ENCODE measurements at regions not wholly inside any gene's neighbourhood (a gene's known extent, or its start where the extent isn't known, plus 50 kb on each side); places are given as distances from the start of the nearest gene placed in this dataset.

GRCh38 chr5:124546643-124547042 is 199.8 kb downstream of the ZNF608 start:
- no TSS peak for BruUV-seq (replicated peaks)
- ChIA-PET CTCF (no interaction called here), POLR2A (ENCODE audit: low non-redundant PET) (interaction anchor here (0.6 kb wide), 1 partner anchor 206 kb away, joined by 3 read pairs; no protein-coding TSS in a partner anchor)
- Histone ChIP-seq H3K4me3 (ENCODE audit: low read depth, low read length, poor library complexity, severe bottlenecking) (no peak overlapping the region), H3K36me3 (ENCODE audit: insufficient read depth, low read length, poor library complexity, severe bottlenecking) (no peaks in the 10 kb centered on the region), H3K4me1 (ENCODE audit: insufficient read depth, low read length, poor library complexity, severe bottlenecking) (no peaks in the 10 kb centered on the region), H3K9me3 (ENCODE audit: low read depth, low read length, poor library complexity, severe bottlenecking) (no peaks in the 10 kb centered on the region), H3K27ac (ENCODE audit: low read depth, low read length, poor library complexity, severe bottlenecking) (no peak overlapping the region), H3K27me3 (replicated peaks; ENCODE audit: insufficient read depth, low read depth, low read length, poor library complexity) (no peaks in the 10 kb centered on the region)
- intact Hi-C loops (cut with micrococcal nuclease; ENCODE audit: unreplicated experiment) = no loop called here
- TF ChIP-seq EZH2 (IDR thresholded peaks at IDR 0.05; ENCODE audit: borderline replicate concordance, low read depth, low read length, poor library complexity, severe bottlenecking) = no peak
- TF ChIP-seq CTCF (conservative IDR thresholded peaks at IDR 0.05; ENCODE audit: low read depth, low read length) = no peak
- peak; percentile 7 for DNase-seq (ENCODE audit: low spot score)

DNA sequence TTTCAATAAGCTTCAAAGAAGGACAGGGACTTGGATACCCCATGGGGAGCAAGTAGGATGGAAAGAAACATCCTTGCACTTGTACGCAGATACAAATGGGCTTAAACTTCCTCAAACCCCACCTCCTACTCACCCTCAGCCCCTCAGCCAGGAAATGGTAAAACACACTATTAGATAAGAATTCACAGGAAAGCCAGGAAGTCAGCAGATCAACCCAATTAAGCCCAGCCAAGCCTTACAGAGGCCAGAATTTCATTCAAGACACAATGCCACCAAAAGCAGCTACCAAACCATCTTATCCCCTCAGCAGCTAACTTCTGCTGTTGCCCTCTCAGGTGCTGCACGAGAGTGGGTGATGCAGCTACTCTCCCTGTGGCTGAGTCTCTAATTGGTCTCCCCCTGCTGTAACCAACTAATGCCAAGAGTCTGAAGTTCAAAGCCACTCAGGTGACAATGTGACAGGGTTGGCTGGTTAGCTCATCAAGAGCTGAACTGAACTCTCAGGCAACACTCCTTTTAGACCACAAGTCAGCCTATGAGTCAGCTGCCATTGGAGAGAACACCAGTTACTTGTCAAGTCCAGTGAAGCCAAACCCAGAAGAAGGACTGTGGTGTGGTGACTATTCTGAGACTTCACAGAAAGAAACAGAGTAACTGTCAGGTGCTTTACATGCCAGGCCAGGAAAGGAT is 201.9 kb downstream of the ZNF608 start:
- Histone ChIP-seq H3K27me3 (replicated peaks; ENCODE audit: insufficient read depth, low read depth, low read length, poor library complexity) (no peaks in the 10 kb centered on the region), H3K4me3 (ENCODE audit: low read depth, low read length, poor library complexity, severe bottlenecking) (no peak overlapping the region), H3K4me1 (ENCODE audit: insufficient read depth, low read length, poor library complexity, severe bottlenecking) (no peaks in the 10 kb centered on the region), H3K27ac (ENCODE audit: low read depth, low read length, poor library complexity, severe bottlenecking) (no peak overlapping the region), H3K9me3 (ENCODE audit: low read depth, low read length, poor library complexity, severe bottlenecking) (no peaks in the 10 kb centered on the region), H3K36me3 (ENCODE audit: insufficient read depth, low read length, poor library complexity, severe bottlenecking) (no peaks in the 10 kb centered on the region)
- no peak for DNase-seq (ENCODE audit: low spot score)
- ChIA-PET CTCF (no interaction called here), POLR2A (ENCODE audit: low non-redundant PET) (no interaction called here)
- no TSS peak for BruUV-seq (replicated peaks)
- TF ChIP-seq EZH2 (IDR thresholded peaks at IDR 0.05; ENCODE audit: borderline replicate concordance, low read depth, low read length, poor library complexity, severe bottlenecking) = no peak
- no peak for TF ChIP-seq CTCF (conservative IDR thresholded peaks at IDR 0.05; ENCODE audit: low read depth, low read length)
- intact Hi-C loops (cut with micrococcal nuclease; ENCODE audit: unreplicated experiment) = no loop called here

GRCh38 chr5:124538931-124539330 is 207.5 kb downstream of the ZNF608 start:
- no peaks in the 10 kb centered on the region for H3K9me3 ChIP-seq (ENCODE audit: low read depth, low read length, poor library complexity, severe bottlenecking)
- DNase-seq (ENCODE audit: low spot score) = no peak
- no peak overlapping the region for H3K27ac ChIP-seq (ENCODE audit: low read depth, low read length, poor library complexity, severe bottlenecking)
- no peaks in the 10 kb centered on the region for H3K4me1 ChIP-seq (ENCODE audit: insufficient read depth, low read length, poor library complexity, severe bottlenecking)
- TF ChIP-seq CTCF (conservative IDR thresholded peaks at IDR 0.05; ENCODE audit: low read depth, low read length) = no peak
- no peak for TF ChIP-seq EZH2 (IDR thresholded peaks at IDR 0.05; ENCODE audit: borderline replicate concordance, low read depth, low read length, poor library complexity, severe bottlenecking)
- intact Hi-C loops (cut with micrococcal nuclease; ENCODE audit: unreplicated experiment) = no loop called here
- CTCF ChIA-PET = no interaction called here
- BruUV-seq (replicated peaks) = no TSS peak
- no peaks in the 10 kb centered on the region for H3K36me3 ChIP-seq (ENCODE audit: insufficient read depth, low read length, poor library complexity, severe bottlenecking)
- H3K27me3 ChIP-seq (replicated peaks; ENCODE audit: insufficient read depth, low read depth, low read length, poor library complexity) = peaks cover 4% of the 10 kb centered on the region
- POLR2A ChIA-PET (ENCODE audit: low non-redundant PET) = no interaction called here
- no peak overlapping the region for H3K4me3 ChIP-seq (ENCODE audit: low read depth, low read length, poor library complexity, severe bottlenecking)
